ENCODE measurements at regions not wholly inside any gene's neighbourhood (a gene's known extent, or its start where the extent isn't known, plus 50 kb on each side); places are given as distances from the start of the nearest gene placed in this dataset.

- no peak overlapping the region for H2AFZ ChIP-seq (ENCODE audit: low read depth)
- H3K36me3 ChIP-seq (ENCODE audit: insufficient read depth) = no peaks in the 10 kb centered on the region
- no peak overlapping the region for H3K9ac ChIP-seq
- H3K27me3 ChIP-seq (ENCODE audit: insufficient read depth, low read depth) = no peaks in the 10 kb centered on the region
- no peaks in the 10 kb centered on the region for H3K79me2 ChIP-seq (ENCODE audit: insufficient read depth, low read depth)
- H3K4me1 ChIP-seq (ENCODE audit: low read depth, poor library complexity, severe bottlenecking) = no peaks in the 10 kb centered on the region
- H3K4me3 ChIP-seq (IDR thresholded peaks at IDR 0.05; ENCODE audit: insufficient read depth, low read depth, low read length) = no peak overlapping the region
- no peaks in the 10 kb centered on the region for H4K20me1 ChIP-seq (ENCODE audit: insufficient read depth)
- no peak for TF ChIP-seq CTCF (conservative IDR thresholded peaks at IDR 0.05; ENCODE audit: low read depth, low read length)
- H3K27ac ChIP-seq = no peak overlapping the region
- H3K4me2 ChIP-seq = no peak overlapping the region
These were observed 116.6 kb upstream of the CST7 start for GRCh38 chr20:24832518-24832917.

- Histone ChIP-seq H3K36me3 (ENCODE audit: insufficient read depth) (no peaks in the 10 kb centered on the region), H3K27ac (no peak overlapping the region), H3K4me2 (no peak overlapping the region), H2AFZ (ENCODE audit: low read depth) (no peak overlapping the region), H4K20me1 (ENCODE audit: insufficient read depth) (no peaks in the 10 kb centered on the region), H3K9ac (no peak overlapping the region), H3K27me3 (ENCODE audit: insufficient read depth, low read depth) (no peaks in the 10 kb centered on the region), H3K4me1 (ENCODE audit: low read depth, poor library complexity, severe bottlenecking) (no peaks in the 10 kb centered on the region), H3K79me2 (ENCODE audit: insufficient read depth, low read depth) (no peaks in the 10 kb centered on the region), H3K4me3 (IDR thresholded peaks at IDR 0.05; ENCODE audit: insufficient read depth, low read depth, low read length) (no peak overlapping the region)
- no peak for TF ChIP-seq CTCF (conservative IDR thresholded peaks at IDR 0.05; ENCODE audit: low read depth, low read length)
These were observed 115.5 kb upstream of the CST7 start for GRCh38 chr20:24833592-24833991.

- no peak overlapping the region for H3K27ac ChIP-seq
- H3K79me2 ChIP-seq (ENCODE audit: insufficient read depth, low read depth) = no peaks in the 10 kb centered on the region
- TF ChIP-seq CTCF (conservative IDR thresholded peaks at IDR 0.05; ENCODE audit: low read depth, low read length) = no peak
- H2AFZ ChIP-seq (ENCODE audit: low read depth) = no peak overlapping the region
- H3K27me3 ChIP-seq (ENCODE audit: insufficient read depth, low read depth) = no peaks in the 10 kb centered on the region
- no peak overlapping the region for H3K4me3 ChIP-seq (IDR thresholded peaks at IDR 0.05; ENCODE audit: insufficient read depth, low read depth, low read length)
- no peaks in the 10 kb centered on the region for H3K4me1 ChIP-seq (ENCODE audit: low read depth, poor library complexity, severe bottlenecking)
- no peak overlapping the region for H3K4me2 ChIP-seq
- no peaks in the 10 kb centered on the region for H3K36me3 ChIP-seq (ENCODE audit: insufficient read depth)
- H4K20me1 ChIP-seq (ENCODE audit: insufficient read depth) = no peaks in the 10 kb centered on the region
- H3K9ac ChIP-seq = no peak overlapping the region
These were observed 114.8 kb upstream of the CST7 start for GRCh38 chr20:24834310-24834709.

- Histone ChIP-seq H3K4me3 (IDR thresholded peaks at IDR 0.05; ENCODE audit: insufficient read depth, low read depth, low read length) (no peak overlapping the region), H4K20me1 (ENCODE audit: insufficient read depth) (no peaks in the 10 kb centered on the region)
These were observed 113.9 kb upstream of the CST7 start for GRCh38 chr20:24835195-24835594.

More at GRCh38 chr20:24835195-24835594, 113.9 kb upstream of the CST7 start:
- Histone ChIP-seq H3K27ac (no peak overlapping the region), H3K27me3 (ENCODE audit: insufficient read depth, low read depth) (no peaks in the 10 kb centered on the region), H3K4me2 (no peak overlapping the region), H3K9ac (no peak overlapping the region), H3K36me3 (ENCODE audit: insufficient read depth) (no peaks in the 10 kb centered on the region), H3K79me2 (ENCODE audit: insufficient read depth, low read depth) (no peaks in the 10 kb centered on the region), H3K4me1 (ENCODE audit: low read depth, poor library complexity, severe bottlenecking) (no peaks in the 10 kb centered on the region), H2AFZ (ENCODE audit: low read depth) (no peak overlapping the region)
- no peak for TF ChIP-seq CTCF (conservative IDR thresholded peaks at IDR 0.05; ENCODE audit: low read depth, low read length)
